Peyer's patch (tissue), 4 donors: ENCODE measurements at regions not wholly inside any gene's neighbourhood (a gene's known extent, or its start where the extent isn't known, plus 50 kb on each side); places are given as distances from the start of the nearest gene placed in this dataset.

ENCODE experiments used
- DNase-seq, 3 donors: peaks; one replicate each; pipeline ENCODE4 v3.0.0-alpha.2; 2017 to 2019
- H3K27ac ChIP-seq, 4 donors: fragments of 200-600 bp; sonication (generic); one replicate each; pipeline ENCODE4 v1.5.1; 2016 to 2019
- H3K27me3 ChIP-seq, 2 donors: fragments of 200-600 bp; sonication (generic); one replicate each; pipeline ENCODE4 v1.5.1; 2019
- H3K36me3 ChIP-seq, 3 donors: fragments of 200-600 bp; sonication (generic); one replicate each; pipeline ENCODE4 v1.5.1; 2016 to 2019
- H3K4me1 ChIP-seq, 4 donors: fragments of 200-600 bp; sonication (generic); one replicate each; pipeline ENCODE4 v1.5.1; 2016 to 2019
- H3K4me3 ChIP-seq, 4 donors: fragments of 200-600 bp; sonication (generic); 1 replicate in 3 of 4; 2 replicates in 1 of 4; pipeline ENCODE4 v1.5.1; 2016 to 2019; ENCODE audit warnings: mild to moderate bottlenecking in 1 of 4
- H3K9me3 ChIP-seq, 4 donors: fragments of 200-600 bp; sonication (generic); one replicate each; pipeline ENCODE4 v1.5.1; 2016 to 2019; ENCODE audit warnings: mild to moderate bottlenecking in 1 of 4
- POLR2A ChIP-seq, 2 donors: fragments of 450-650 bp; IDR thresholded peaks; one replicate each; pipeline ENCODE4 v1.5.1; 2017; ENCODE audit warnings: antibody characterized with exemption in 2 of 2, mild to moderate bottlenecking in 2 of 2, moderate library complexity in 2 of 2
- TF ChIP-seq, protein P1 (sequence below), 6 experiments: fragments of 450-650 bp in 4 of 6; fragments of 200-600 bp in 2 of 6; sonication (generic) in 1 of 6; IDR thresholded peaks; one replicate each; pipeline ENCODE4 v1.5.1; 2017 to 2019; ENCODE audit warnings: antibody characterized with exemption in 6 of 6, mild to moderate bottlenecking in 3 of 6, moderate library complexity in 1 of 6

DNA sequence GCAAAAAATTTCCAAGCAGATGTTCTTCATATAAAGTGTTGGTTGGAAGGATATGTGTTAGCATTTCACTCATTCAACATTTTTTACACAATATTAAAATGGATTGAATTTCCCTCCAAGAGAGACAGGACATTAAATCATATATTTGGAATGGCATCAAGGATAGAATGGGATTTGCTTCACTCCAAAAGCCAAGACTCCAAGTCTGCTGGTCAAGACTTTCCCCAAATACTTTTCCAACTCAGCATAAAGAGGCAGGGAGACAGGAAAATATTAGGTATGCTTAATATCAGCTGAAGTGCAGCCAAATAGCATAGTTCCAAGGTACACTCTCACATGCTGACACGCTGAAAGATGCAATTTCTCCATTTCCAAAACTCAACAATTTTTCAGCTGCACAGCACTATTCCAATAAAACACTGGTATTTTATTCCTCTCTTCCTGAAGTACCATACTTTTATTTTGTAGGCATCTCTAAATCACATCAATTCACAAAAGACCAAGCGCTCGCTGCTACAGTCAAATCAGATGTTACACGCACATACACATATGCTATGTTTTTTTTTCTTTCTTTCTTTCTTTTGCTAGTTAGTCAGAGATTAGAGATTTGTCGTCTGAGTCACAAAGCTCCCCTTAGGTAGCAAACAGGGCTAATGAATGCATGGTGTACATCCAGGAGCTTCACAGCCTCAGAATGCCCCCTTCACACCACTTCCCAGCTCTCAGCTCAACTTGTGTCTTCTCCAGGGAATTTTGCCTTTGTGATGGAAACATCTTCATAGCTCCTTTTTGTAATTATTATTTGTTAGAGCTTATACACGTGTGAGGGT is 1033.8 kb upstream of the AUTS2 start:
- Histone ChIP-seq H3K9me3 (no peaks in the 10 kb centered on the region), H3K27me3 (no peaks in the 10 kb centered on the region), H3K4me1 (no peaks in the 10 kb centered on the region), H3K27ac (no peak overlapping the region), H3K36me3 (no peaks in the 10 kb centered on the region), H3K4me3 (no peak overlapping the region)
- TF ChIP-seq, protein P1, sequence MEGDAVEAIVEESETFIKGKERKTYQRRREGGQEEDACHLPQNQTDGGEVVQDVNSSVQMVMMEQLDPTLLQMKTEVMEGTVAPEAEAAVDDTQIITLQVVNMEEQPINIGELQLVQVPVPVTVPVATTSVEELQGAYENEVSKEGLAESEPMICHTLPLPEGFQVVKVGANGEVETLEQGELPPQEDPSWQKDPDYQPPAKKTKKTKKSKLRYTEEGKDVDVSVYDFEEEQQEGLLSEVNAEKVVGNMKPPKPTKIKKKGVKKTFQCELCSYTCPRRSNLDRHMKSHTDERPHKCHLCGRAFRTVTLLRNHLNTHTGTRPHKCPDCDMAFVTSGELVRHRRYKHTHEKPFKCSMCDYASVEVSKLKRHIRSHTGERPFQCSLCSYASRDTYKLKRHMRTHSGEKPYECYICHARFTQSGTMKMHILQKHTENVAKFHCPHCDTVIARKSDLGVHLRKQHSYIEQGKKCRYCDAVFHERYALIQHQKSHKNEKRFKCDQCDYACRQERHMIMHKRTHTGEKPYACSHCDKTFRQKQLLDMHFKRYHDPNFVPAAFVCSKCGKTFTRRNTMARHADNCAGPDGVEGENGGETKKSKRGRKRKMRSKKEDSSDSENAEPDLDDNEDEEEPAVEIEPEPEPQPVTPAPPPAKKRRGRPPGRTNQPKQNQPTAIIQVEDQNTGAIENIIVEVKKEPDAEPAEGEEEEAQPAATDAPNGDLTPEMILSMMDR (IDR thresholded peaks at IDR 0.05): no peak
- TF ChIP-seq POLR2A (IDR thresholded peaks at IDR 0.05): no peak
- DNase-seq: no peak

DNA sequence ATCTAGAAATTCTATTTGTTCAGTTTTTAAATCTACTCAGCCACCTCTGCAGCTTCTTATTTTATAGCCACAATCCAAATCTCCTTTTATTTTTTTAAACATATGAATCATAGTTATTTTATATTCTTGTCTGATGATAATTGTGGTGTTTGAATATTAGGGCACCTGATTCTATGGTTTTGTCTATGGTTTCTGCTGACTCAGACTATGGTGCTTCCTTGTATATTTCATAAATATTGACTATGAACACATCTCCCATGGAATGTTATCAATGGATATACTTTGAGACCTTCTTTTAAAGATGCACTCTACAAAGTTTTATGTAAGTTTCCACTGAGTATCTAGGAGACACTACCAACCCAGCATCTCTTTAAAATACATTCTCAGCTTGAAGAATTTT is 1027.0 kb upstream of the AUTS2 start:
- Histone ChIP-seq H3K9me3 (no peaks in the 10 kb centered on the region), H3K27ac (no peak overlapping the region), H3K36me3 (no peaks in the 10 kb centered on the region), H3K4me3 (no peak overlapping the region), H3K4me1 (no peaks in the 10 kb centered on the region), H3K27me3 (no peaks in the 10 kb centered on the region)
- no peak for TF ChIP-seq POLR2A (IDR thresholded peaks at IDR 0.05)
- TF ChIP-seq, protein P1 (IDR thresholded peaks at IDR 0.05): no peak
- no peak for DNase-seq

DNA sequence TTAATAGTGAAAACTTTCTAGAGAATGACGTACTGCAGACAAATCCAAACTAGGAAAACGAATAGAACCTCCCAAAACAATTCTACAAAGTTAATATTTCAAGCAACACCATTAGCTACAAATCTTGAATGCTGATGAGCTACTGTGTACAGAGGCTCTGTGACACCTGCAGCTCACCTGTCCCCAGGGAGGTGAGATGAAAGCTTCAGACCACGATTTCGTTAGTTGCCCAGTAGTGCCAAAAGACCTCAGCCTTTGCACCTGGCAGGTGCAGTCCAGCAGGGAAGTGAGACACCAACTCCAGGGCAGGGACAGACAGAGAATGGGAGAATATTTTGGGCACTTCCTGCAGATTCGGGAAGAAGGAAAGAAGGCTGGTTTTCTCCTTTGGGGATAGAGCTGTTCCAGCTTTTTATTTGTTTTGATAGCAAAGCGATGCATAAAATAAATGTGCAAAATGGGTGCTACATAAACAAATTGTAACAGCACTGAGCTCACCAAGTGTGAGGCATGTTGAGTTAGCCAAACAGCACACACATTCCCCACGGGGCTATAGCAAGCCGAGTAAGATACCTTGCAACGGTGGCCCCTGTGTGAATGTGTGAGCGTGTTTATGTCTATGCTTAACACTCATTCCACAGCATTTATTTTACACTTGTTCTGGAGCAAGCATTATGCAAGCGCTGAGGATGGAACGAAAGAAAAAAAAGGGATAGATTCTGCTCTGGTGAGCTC is 1024.8 kb upstream of the AUTS2 start:
- no peak for DNase-seq
- Histone ChIP-seq H3K9me3 (no peaks in the 10 kb centered on the region), H3K4me3 (no peak overlapping the region), H3K4me1 (no peaks in the 10 kb centered on the region), H3K36me3 (no peaks in the 10 kb centered on the region), H3K27me3 (no peaks in the 10 kb centered on the region), H3K27ac (no peak overlapping the region)
- TF ChIP-seq, protein P1 (IDR thresholded peaks at IDR 0.05): no peak
- no peak for TF ChIP-seq POLR2A (IDR thresholded peaks at IDR 0.05)

DNA sequence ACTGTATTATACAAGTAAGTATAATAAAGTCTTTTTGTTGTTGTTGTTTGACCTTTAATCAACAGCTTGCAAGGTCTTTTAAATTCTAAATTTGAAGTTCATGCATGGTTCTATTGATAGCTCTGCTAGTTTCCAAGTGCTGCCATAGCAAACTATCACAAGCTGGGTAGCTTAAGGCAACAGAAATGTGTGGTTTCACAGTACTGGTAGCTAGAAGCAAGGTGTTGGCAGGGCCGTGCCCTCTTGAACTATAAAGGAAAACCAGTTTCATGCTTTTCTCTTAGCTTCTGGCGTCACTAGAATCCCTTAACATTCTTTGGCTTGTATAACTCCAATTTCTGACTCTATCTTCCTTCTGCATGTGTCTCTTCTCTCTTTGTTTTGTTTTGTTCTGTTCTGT is 1021.9 kb upstream of the AUTS2 start:
- Histone ChIP-seq H3K27ac (no peak overlapping the region), H3K4me1 (no peaks in the 10 kb centered on the region), H3K36me3 (no peaks in the 10 kb centered on the region), H3K9me3 (no peaks in the 10 kb centered on the region), H3K27me3 (no peaks in the 10 kb centered on the region), H3K4me3 (no peak overlapping the region)
- no peak for TF ChIP-seq POLR2A (IDR thresholded peaks at IDR 0.05)
- no peak for DNase-seq

DNA sequence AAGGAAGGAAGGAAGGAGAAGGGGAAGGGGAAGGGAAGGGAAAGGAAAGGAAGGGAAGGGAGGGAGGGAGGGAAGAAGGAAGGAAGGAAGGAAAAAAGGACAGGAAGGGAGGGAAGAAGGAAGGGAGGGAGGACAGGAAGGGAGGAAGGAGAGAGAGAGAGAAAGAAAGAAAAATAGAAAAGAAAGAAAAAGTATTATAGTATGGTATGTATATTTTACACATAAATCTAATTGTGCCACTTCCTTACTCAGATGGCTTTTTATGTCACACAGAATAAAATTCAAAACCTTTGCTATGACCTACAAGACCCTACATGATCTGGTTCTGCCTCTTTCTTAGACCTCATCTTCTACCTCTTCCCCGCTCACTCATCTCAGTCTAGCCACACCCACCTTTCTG is 1016.9 kb upstream of the AUTS2 start:
- no peaks in the 10 kb centered on the region for H3K4me1 ChIP-seq
- H3K36me3 ChIP-seq: no peaks in the 10 kb centered on the region
- DNase-seq: no peak
- H3K9me3 ChIP-seq: no peaks in the 10 kb centered on the region
- TF ChIP-seq POLR2A (IDR thresholded peaks at IDR 0.05): no peak
- TF ChIP-seq, protein P1 (IDR thresholded peaks at IDR 0.05): no peak
- no peak overlapping the region for H3K4me3 ChIP-seq
- H3K27me3 ChIP-seq: no peaks in the 10 kb centered on the region
- H3K27ac ChIP-seq: no peak overlapping the region

DNA sequence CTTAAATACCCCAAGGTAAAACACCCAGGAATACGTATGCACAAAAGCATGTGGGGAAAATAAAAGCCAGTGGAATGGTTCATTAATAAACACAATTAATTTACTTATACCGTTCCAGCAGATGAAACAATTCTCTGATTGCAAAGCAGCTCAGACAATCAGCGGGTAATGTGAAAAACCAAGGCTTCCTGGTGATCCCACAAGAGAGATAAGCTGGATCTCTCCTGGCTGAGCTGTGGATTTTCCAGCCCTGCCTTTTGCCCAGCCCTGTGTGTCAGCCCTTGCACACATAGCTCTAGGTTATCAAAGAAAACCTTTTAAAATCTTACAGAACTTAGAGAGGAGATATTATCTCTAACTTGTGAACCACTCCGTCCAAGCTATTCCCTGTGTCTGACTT is 1010.7 kb upstream of the AUTS2 start:
- H3K27me3 ChIP-seq: no peaks in the 10 kb centered on the region
- DNase-seq: no peak
- TF ChIP-seq, protein P1 (IDR thresholded peaks at IDR 0.05): no peak
- no peak for TF ChIP-seq POLR2A (IDR thresholded peaks at IDR 0.05)
- no peaks in the 10 kb centered on the region for H3K9me3 ChIP-seq
- no peaks in the 10 kb centered on the region for H3K36me3 ChIP-seq
- no peak overlapping the region for H3K4me3 ChIP-seq
- no peaks in the 10 kb centered on the region for H3K4me1 ChIP-seq
- no peak overlapping the region for H3K27ac ChIP-seq
